Transverse colon (tissue), 3 donors: ENCODE measurements at regions not wholly inside any gene's neighbourhood (a gene's known extent, or its start where the extent isn't known, plus 50 kb on each side); places are given as distances from the start of the nearest gene placed in this dataset.

Experiments used
- EP300 ChIP-seq: sonication (generic); formaldehyde crosslinking; IDR thresholded peaks from one replicate; pipeline ENCODE4 v1.6.1; 2017; ENCODE audit warnings: antibody characterized with exemption, low read depth
- POLR2A ChIP-seq: fragments of 450-650 bp; IDR thresholded peaks from one replicate; pipeline ENCODE4 v1.6.1; 2016; ENCODE audit warnings: antibody characterized with exemption, mild to moderate bottlenecking, moderate library complexity
- TF ChIP-seq, protein P1 (sequence below), 5 experiments: fragments of 200-600 bp in 3 of 5; fragments of 450-650 bp in 2 of 5; sonication (generic) in 3 of 5; IDR thresholded peaks; 1 replicate in 2 of 5; 2 replicates in 3 of 5; pipeline ENCODE4 v1.5.1; 2016 to 2017; ENCODE audit warnings: antibody characterized with exemption in 5 of 5, inconsistent platforms in 3 of 5, mild to moderate bottlenecking in 2 of 5, moderate library complexity in 1 of 5

DNA sequence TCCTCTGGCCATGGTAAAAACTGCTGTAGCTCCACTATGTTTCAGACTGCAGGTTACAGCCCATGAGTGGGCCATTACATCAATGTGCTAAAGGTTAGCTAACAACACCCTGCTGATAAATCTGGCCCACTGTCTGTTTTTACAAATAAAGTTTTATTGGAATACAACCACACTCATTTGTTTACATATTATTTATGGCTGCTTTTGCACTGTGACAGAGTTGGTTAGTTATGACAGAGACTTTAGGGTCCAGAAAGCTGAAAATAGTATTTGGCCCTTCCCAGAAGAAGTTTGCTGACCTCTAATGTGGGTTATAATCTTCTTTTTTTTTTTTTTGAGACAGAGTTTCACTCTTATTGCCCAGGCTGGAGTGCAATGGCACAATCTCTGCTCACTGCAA, 134.2 kb upstream of the PWP1 start:
- no peak for TF ChIP-seq POLR2A
- TF ChIP-seq, protein P1, sequence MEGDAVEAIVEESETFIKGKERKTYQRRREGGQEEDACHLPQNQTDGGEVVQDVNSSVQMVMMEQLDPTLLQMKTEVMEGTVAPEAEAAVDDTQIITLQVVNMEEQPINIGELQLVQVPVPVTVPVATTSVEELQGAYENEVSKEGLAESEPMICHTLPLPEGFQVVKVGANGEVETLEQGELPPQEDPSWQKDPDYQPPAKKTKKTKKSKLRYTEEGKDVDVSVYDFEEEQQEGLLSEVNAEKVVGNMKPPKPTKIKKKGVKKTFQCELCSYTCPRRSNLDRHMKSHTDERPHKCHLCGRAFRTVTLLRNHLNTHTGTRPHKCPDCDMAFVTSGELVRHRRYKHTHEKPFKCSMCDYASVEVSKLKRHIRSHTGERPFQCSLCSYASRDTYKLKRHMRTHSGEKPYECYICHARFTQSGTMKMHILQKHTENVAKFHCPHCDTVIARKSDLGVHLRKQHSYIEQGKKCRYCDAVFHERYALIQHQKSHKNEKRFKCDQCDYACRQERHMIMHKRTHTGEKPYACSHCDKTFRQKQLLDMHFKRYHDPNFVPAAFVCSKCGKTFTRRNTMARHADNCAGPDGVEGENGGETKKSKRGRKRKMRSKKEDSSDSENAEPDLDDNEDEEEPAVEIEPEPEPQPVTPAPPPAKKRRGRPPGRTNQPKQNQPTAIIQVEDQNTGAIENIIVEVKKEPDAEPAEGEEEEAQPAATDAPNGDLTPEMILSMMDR (IDR thresholded peaks at IDR 0.05), result no peak
- TF ChIP-seq EP300, result no peak
